Type B pancreatic cell (in vitro differentiated cells): ENCODE measurements at regions not wholly inside any gene's neighbourhood (a gene's known extent, or its start where the extent isn't known, plus 50 kb on each side); places are given as distances from the start of the nearest gene placed in this dataset.

Experiments used
- DNase-seq: peaks from one replicate; pipeline ENCODE4 v3.0.0; 2021; ENCODE audit warnings: mixed read lengths; ENCODE audit not compliant: unreplicated experiment; ENCODE audit errors: extremely low spot score
- H3K27ac Mint-ChIP-seq: 2 replicates; pipeline ENCODE4 v1.8.0; 2021; ENCODE audit warnings: mild to moderate bottlenecking, mixed read lengths
- H3K27me3 Mint-ChIP-seq: 2 replicates; pipeline ENCODE4 v1.8.0; 2021; ENCODE audit warnings: mixed read lengths
- H3K36me3 Mint-ChIP-seq: 2 replicates; pipeline ENCODE4 v1.8.0; 2021; ENCODE audit warnings: mixed read lengths
- H3K4me1 Mint-ChIP-seq: one replicate; pipeline ENCODE4 v1.8.0; 2021; ENCODE audit warnings: mixed read lengths; ENCODE audit not compliant: unreplicated experiment
- H3K4me3 Mint-ChIP-seq: 2 replicates; pipeline ENCODE4 v1.8.0; 2021; ENCODE audit warnings: mild to moderate bottlenecking, mixed read lengths
- H3K9me3 Mint-ChIP-seq: 2 replicates; pipeline ENCODE4 v1.8.0; 2021; ENCODE audit warnings: mixed read lengths
- CTCF ChIP-seq: fragments of 200-600 bp; sonication (generic); conservative IDR thresholded peaks from 2 replicates; pipeline ENCODE4 v1.5.0; 2021; ENCODE audit warnings: antibody characterized with exemption, mild to moderate bottlenecking

GRCh38 chr2:128557069-128557468 is 238.4 kb upstream of the HS6ST1 start:
- Mint-ChIP-seq H3K9me3 (no peaks in the 10 kb centered on the region), H3K4me3 (no peak overlapping the region), H3K4me1 (peaks cover 11% of the 10 kb centered on the region), H3K36me3 (no peaks in the 10 kb centered on the region), H3K27ac (no peak overlapping the region), H3K27me3 (peaks cover 5% of the 10 kb centered on the region)
- DNase-seq = no peak
- TF ChIP-seq CTCF = no peak

DNA sequence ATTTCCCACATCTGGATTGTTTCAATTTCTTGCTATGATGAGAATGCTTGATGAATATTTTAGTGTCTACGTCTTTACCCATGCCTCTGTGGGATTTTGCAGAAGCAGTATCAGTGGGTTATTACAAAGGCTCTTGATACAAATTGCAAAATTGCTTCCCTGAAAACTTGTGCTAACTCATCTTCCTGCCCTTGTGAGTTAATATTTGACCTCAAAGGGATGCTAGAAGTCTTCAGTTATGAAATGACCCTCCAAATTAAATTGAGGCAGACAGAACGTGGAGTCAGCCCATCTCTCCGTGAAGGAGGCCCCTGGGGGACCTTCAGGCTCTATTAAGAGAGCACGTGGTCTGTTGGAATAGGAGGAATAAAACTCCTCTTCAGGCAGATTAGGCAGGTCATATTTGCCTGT is 239.2 kb upstream of the HS6ST1 start:
- no peaks in the 10 kb centered on the region for H3K36me3 Mint-ChIP-seq
- no peak overlapping the region for H3K27ac Mint-ChIP-seq
- H3K4me3 Mint-ChIP-seq = no peak overlapping the region
- no peaks in the 10 kb centered on the region for H3K9me3 Mint-ChIP-seq
- no peak for DNase-seq
- peaks cover 5% of the 10 kb centered on the region for H3K27me3 Mint-ChIP-seq
- TF ChIP-seq CTCF = no peak
- H3K4me1 Mint-ChIP-seq = peaks cover 11% of the 10 kb centered on the region

- Mint-ChIP-seq H3K9me3 (no peaks in the 10 kb centered on the region), H3K36me3 (no peaks in the 10 kb centered on the region), H3K27ac (no peak overlapping the region), H3K4me3 (no peak overlapping the region), H3K4me1 (peaks cover 11% of the 10 kb centered on the region), H3K27me3 (peaks cover 5% of the 10 kb centered on the region)
- no peak for DNase-seq
- TF ChIP-seq CTCF = no peak
Observed at GRCh38 chr2:128558441-128558840, 239.8 kb upstream of the HS6ST1 start.

- no peaks in the 10 kb centered on the region for H3K9me3 Mint-ChIP-seq
- no peak overlapping the region for H3K4me3 Mint-ChIP-seq
- no peak for DNase-seq
- H3K36me3 Mint-ChIP-seq = no peaks in the 10 kb centered on the region
- peaks cover 5% of the 10 kb centered on the region for H3K27me3 Mint-ChIP-seq
- TF ChIP-seq CTCF = no peak
- H3K27ac Mint-ChIP-seq = no peak overlapping the region
- H3K4me1 Mint-ChIP-seq = peaks cover 11% of the 10 kb centered on the region
Observed at GRCh38 chr2:128558895-128559532, 240.3 kb upstream of the HS6ST1 start.

GRCh38 chr2:128559533-128560515 is 241.2 kb upstream of the HS6ST1 start:
- Mint-ChIP-seq H3K27ac (no peak overlapping the region), H3K4me1 (peaks cover 11% of the 10 kb centered on the region), H3K9me3 (no peaks in the 10 kb centered on the region), H3K36me3 (no peaks in the 10 kb centered on the region), H3K4me3 (no peak overlapping the region), H3K27me3 (peaks cover 5% of the 10 kb centered on the region)
- no peak for DNase-seq
- TF ChIP-seq CTCF = no peak
